BLaER1 (cell line): ENCODE measurements at regions not wholly inside any gene's neighbourhood (a gene's known extent, or its start where the extent isn't known, plus 50 kb on each side); places are given as distances from the start of the nearest gene placed in this dataset.
"Not testable (repeated sequence)": the region's sequence is repeated elsewhere in the genome, so short reads cannot be mapped to it uniquely, and the experiment has no call there.

Source experiments
- H3K27ac ChIP-seq: shearing (Covaris generic); formaldehyde crosslinking; 2 replicates; pipeline ENCODE4 v1.8.1; 2022
- H3K27me3 ChIP-seq: shearing (Covaris generic); formaldehyde crosslinking; 2 replicates; pipeline ENCODE4 v1.8.1; 2022
- H3K36me3 ChIP-seq: shearing (Covaris generic); formaldehyde crosslinking; 2 replicates; pipeline ENCODE4 v1.8.1; 2022
- H3K4me1 ChIP-seq: shearing (Covaris generic); formaldehyde crosslinking; 2 replicates; pipeline ENCODE4 v1.8.1; 2022
- H3K4me2 ChIP-seq: shearing (Covaris generic); formaldehyde crosslinking; 2 replicates; pipeline ENCODE4 v1.8.1; 2022
- H3K4me3 ChIP-seq: shearing (Covaris generic); formaldehyde crosslinking; 2 replicates; pipeline ENCODE4 v1.8.1; 2022
- H3K9ac ChIP-seq: shearing (Covaris generic); formaldehyde crosslinking; 2 replicates; pipeline ENCODE4 v1.8.1; 2022
- H3K9me3 ChIP-seq: shearing (Covaris generic); formaldehyde crosslinking; 2 replicates; pipeline ENCODE4 v1.8.1; 2022
- H4K20me1 ChIP-seq: shearing (Covaris generic); formaldehyde crosslinking; 2 replicates; pipeline ENCODE4 v1.8.1; 2022
- Cebpa-rat ChIP-seq: shearing (Covaris generic); IDR thresholded peaks from 2 replicates; pipeline ENCODE4 v1.8.1; 2022

DNA sequence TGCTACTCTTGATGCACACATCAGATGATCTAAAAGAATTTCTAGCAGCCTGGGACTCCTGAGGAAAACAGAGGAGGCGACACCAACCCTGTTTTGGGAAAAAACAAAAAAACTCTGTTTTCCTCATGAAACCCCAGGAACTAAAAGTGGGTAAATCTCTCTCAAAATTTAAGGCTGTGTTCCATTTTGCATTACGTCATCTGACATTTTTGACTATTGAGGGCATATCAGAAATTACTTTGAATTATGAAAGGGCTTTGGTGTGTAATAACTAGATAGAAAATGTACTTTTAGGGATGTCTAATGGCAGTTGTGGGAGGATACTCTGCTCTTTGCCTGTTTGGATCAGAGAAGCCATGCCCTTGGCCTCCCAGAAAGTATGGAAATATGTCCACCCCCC lies 963.0 kb downstream of the CNTNAP5 start:
- Histone ChIP-seq H3K4me2 (no peak overlapping the region), H3K9ac (no peak overlapping the region), H3K27me3 (no peaks in the 10 kb centered on the region), H3K27ac (no peak overlapping the region), H3K9me3 (0 out of 2 replicates have a peak, but pooled peaks cover 5% of the 10 kb centered on the region), H3K4me1 (no peaks in the 10 kb centered on the region), H3K36me3 (no peaks in the 10 kb centered on the region), H4K20me1 (no peaks in the 10 kb centered on the region), H3K4me3 (no peak overlapping the region)
- TF ChIP-seq Cebpa-rat: no peak

DNA sequence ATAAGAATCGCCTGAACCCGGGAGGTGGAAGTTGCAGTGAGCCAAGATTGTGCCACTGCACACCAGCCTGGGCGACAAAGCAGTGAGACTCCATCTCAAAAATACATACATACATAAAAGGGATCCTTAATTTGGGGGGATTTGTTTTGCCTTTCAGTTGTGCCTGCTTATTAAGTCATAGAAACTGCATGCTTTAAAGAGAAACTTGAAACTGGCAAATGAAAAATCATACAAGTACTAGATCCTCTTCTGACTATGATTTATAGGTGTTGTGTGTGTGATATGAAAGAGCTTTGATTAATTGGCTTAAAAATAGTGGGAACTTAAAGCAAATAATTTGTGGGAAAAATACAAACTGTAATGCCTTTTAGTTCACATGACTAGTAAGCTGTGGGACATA lies 963.7 kb downstream of the CNTNAP5 start:
- H3K9me3 ChIP-seq: 0 out of 2 replicates have a peak, but pooled peaks cover 5% of the 10 kb centered on the region
- H3K4me2 ChIP-seq: no peak overlapping the region
- H3K27me3 ChIP-seq: no peaks in the 10 kb centered on the region
- no peak overlapping the region for H3K4me3 ChIP-seq
- no peaks in the 10 kb centered on the region for H3K36me3 ChIP-seq
- no peak for TF ChIP-seq Cebpa-rat
- no peak overlapping the region for H3K9ac ChIP-seq
- no peaks in the 10 kb centered on the region for H3K4me1 ChIP-seq
- no peak overlapping the region for H3K27ac ChIP-seq
- H4K20me1 ChIP-seq: no peaks in the 10 kb centered on the region

DNA sequence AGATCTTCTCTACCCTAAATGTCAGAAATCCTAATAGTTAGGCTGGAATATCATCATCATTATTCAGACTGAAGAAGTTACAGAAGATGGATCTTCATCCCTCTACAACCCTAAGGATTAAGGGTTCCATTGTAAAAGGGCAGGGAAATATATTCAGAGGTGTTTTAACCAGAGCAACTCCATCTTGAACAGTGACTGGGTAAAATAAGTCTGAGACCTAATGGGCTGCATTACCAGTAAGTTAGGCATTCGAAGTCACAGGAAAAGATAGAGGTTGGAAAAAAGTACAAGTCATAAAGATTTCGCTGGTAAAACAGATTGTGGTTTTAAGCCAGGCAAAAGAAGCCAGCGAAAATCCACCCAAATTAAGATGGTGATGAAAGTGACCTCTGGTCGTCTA lies 968.7 kb downstream of the CNTNAP5 start:
- Histone ChIP-seq H3K36me3 (no peaks in the 10 kb centered on the region), H3K9ac (no peak overlapping the region), H3K27me3 (no peaks in the 10 kb centered on the region), H3K9me3 (no peaks in the 10 kb centered on the region), H3K27ac (no peak overlapping the region), H3K4me2 (no peak overlapping the region), H4K20me1 (no peaks in the 10 kb centered on the region), H3K4me1 (no peaks in the 10 kb centered on the region), H3K4me3 (no peak overlapping the region)
- no peak for TF ChIP-seq Cebpa-rat

DNA sequence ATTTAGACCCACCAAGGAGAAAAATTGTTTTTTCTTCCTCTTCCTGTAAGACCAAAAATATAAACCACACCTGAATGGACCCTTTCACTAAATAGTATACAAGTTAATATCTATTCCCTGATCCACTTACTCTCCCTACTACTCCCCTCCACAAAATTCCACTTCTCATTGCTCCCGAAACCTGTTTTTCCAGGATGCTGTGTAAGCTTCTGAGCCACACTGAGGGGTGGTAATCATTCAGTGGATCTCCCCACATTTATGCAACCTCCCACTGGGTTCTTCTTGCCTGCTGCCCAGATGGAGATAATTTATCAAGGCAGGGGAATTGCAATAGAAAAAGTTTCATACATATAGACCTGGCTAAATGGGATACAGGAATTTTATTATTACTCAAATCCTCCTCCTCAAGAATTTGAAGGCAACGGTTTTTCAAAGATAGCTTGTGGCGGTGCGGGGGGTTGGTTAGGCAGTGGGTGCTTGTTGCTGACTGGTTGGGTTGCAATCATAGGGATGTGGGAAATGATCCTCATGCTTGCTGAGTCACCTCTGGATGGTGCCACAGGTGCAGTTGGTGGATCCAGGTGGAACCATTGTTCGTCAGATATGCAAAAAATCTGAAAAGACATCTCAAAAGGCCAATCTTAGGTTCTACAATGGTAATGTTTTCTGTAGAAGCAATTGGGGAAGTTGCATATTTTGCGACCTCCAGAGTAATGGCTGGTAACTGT lies 970.3 kb downstream of the CNTNAP5 start:
- Histone ChIP-seq H3K36me3 (no peaks in the 10 kb centered on the region), H3K4me2 (no peak overlapping the region), H3K27me3 (no peaks in the 10 kb centered on the region), H3K27ac (no peak overlapping the region), H3K4me3 (no peak overlapping the region), H3K4me1 (no peaks in the 10 kb centered on the region), H4K20me1 (no peaks in the 10 kb centered on the region), H3K9ac (no peak overlapping the region), H3K9me3 (no peaks in the 10 kb centered on the region)
- TF ChIP-seq Cebpa-rat: no peak

DNA sequence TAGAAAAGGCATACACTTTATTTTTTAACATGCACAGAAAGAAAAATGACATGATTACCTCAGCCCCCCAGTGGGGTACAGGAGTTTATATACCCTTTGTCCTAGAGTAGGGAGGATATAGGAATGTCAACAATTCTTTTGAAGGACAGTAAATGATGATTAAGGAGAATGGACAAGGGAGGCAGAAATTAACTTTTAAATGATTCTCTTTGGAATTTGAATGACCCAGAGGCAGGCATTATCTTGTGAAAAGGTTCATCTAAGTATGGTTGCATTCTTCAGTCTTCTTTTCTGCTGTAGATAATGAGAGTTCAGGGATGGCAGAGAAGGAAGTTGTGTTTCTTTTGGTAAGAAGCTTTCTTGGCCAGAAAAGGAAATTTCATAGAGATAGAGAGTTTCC lies 971.3 kb downstream of the CNTNAP5 start:
- no peak overlapping the region for H3K9ac ChIP-seq
- H3K27ac ChIP-seq: no peak overlapping the region
- no peaks in the 10 kb centered on the region for H3K27me3 ChIP-seq
- H3K9me3 ChIP-seq: no peaks in the 10 kb centered on the region
- H3K4me2 ChIP-seq: no peak overlapping the region
- H3K4me1 ChIP-seq: no peaks in the 10 kb centered on the region
- H3K4me3 ChIP-seq: no peak overlapping the region
- TF ChIP-seq Cebpa-rat: no peak
- no peaks in the 10 kb centered on the region for H3K36me3 ChIP-seq
- no peaks in the 10 kb centered on the region for H4K20me1 ChIP-seq

DNA sequence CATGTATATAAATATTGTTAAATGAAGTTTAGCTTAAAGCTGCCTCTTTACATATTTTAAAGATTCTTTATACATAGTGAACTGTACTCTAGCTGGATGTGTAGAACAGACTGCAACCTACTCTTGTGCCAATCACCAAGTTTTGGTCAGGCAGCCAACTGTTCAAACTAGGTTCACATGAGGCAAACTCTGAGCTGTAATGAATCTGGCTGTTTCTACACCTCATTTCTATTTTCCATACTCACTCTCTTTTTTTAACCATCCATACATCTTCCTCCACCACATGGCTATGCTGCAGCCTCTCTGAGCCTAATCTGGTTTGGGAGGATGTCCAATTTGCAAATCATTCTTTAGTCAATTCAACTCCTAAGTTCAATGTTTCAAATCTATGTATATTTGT lies 974.8 kb downstream of the CNTNAP5 start:
- Histone ChIP-seq H3K4me3 (no peak overlapping the region), H3K9ac (no peak overlapping the region), H3K9me3 (no peaks in the 10 kb centered on the region), H3K4me2 (no peak overlapping the region), H4K20me1 (no peaks in the 10 kb centered on the region), H3K36me3 (no peaks in the 10 kb centered on the region), H3K27me3 (no peaks in the 10 kb centered on the region), H3K27ac (no peak overlapping the region), H3K4me1 (no peaks in the 10 kb centered on the region)
- no peak for TF ChIP-seq Cebpa-rat

DNA sequence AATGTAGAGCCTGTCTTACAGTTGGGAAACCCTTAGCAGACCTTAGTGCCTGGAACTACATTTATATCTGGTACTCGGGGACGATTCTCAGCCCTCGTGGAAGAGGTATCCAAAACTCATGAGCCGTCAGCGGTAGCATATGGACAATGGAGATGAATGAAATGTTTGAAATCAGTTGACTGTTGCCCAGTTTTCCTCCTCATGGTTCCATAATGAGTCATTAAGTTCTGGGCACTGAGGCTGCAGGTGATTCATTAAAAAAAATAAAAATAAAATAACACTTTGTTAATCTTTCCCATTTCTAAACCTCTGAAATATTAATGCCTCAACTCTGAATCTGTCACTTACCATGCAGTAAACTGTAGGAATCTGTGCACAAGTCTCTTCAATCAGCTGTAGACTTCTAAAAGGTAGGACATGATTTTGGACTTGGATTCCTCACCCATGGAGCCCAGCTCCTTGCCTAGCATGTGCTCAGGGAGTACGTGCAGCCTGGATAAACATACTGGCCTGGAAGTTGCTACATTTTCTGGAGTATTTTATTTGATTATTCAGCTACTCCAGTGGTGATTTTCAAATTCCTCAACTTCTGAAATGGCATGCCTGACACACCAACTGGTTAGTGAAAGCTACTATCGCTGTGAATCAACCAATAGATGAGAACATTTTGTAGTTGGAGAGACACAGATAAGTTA lies 979.2 kb downstream of the CNTNAP5 start:
- Histone ChIP-seq H4K20me1 (no peaks in the 10 kb centered on the region), H3K27me3 (no peaks in the 10 kb centered on the region), H3K9ac (no peak overlapping the region), H3K4me1 (no peaks in the 10 kb centered on the region), H3K9me3 (no peaks in the 10 kb centered on the region), H3K36me3 (no peaks in the 10 kb centered on the region), H3K4me3 (no peak overlapping the region), H3K27ac (no peak overlapping the region), H3K4me2 (no peak overlapping the region)
- TF ChIP-seq Cebpa-rat: no peak

DNA sequence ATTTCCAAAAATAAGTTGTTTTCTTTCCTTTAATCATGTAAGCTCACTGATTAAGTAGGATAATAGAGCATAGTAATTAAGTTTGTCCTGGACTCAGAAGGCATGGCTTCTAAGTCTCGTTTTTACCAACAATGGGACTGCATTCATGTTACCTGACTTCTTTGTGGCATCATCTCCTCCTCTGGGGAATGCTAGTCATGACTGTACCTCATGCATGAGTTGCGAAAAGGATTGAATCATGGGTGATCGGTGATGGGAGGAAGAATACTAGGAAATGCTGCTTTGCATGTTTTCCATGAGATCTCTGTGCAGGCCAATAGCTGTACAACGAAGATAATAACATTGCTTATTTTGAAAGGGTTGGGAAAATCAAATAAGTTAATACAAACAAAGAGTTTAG lies 981.6 kb downstream of the CNTNAP5 start:
- Histone ChIP-seq H3K9ac (no peak overlapping the region), H3K36me3 (no peaks in the 10 kb centered on the region), H3K27me3 (no peaks in the 10 kb centered on the region), H3K27ac (no peak overlapping the region), H4K20me1 (no peaks in the 10 kb centered on the region), H3K4me1 (no peaks in the 10 kb centered on the region), H3K4me2 (no peak overlapping the region), H3K9me3 (no peaks in the 10 kb centered on the region), H3K4me3 (no peak overlapping the region)
- no peak for TF ChIP-seq Cebpa-rat

DNA sequence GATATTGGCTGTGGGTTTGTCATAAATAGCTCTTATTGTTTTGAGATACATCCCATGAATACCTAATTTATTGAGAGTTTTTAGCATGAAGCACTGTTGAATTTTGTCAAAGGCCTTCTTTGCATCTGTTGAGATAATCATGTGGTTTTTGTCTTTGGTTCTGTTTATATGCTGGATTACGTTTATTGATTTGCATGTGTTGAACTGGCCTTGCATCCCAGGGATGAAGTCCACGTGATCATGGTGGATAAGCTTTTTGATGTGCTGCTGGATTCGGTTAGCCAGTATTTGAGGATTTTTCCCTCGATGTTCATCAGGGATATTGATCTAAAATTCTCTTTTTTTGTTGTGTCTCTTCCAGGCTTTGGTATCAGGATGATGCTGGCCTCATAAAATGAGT lies 1003.6 kb downstream of the CNTNAP5 start:
- not testable (repeated sequence) for H4K20me1 ChIP-seq

DNA sequence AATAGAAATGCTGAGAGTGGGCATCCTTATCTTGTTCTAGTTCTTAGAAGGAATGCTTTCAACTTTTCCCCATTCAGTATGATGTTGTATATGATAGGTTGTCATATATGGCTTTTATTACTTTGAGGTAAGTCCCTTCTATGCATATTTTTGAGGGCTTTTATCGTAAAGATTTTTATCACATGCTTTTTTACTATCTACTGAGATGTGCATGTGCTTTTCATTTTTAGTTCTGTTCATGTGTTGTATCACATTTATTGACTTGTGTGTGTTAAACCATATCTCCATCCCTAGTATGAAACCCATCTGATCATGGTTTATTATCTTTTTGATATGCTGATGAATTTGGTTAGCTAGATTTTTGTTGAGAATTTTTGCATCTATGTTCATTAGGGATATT lies 1008.8 kb downstream of the CNTNAP5 start:
- Histone ChIP-seq H3K36me3 (no peaks in the 10 kb centered on the region), H3K4me1 (no peaks in the 10 kb centered on the region), H3K4me2 (no peak overlapping the region), H3K9ac (no peak overlapping the region), H3K4me3 (no peak overlapping the region), H3K27ac (no peak overlapping the region), H4K20me1 (no peaks in the 10 kb centered on the region), H3K9me3 (peaks cover 5% of the 10 kb centered on the region), H3K27me3 (no peaks in the 10 kb centered on the region)
- no peak for TF ChIP-seq Cebpa-rat

More for the DNA sequence above, 1003.6 kb downstream of the CNTNAP5 start:
- not testable (repeated sequence) for H3K4me1 ChIP-seq, H3K27ac ChIP-seq, H3K9me3 ChIP-seq, H3K27me3 ChIP-seq, H3K4me2 ChIP-seq, H3K36me3 ChIP-seq, H3K4me3 ChIP-seq, H3K9ac ChIP-seq
